Adrenal gland (tissue), 5 donors: ENCODE measurements at regions not wholly inside any gene's neighbourhood (a gene's known extent, or its start where the extent isn't known, plus 50 kb on each side); places are given as distances from the start of the nearest gene placed in this dataset.

Experiments
- CTCF ChIP-seq, 6 experiments: fragments of 450-650 bp in 4 of 6; fragments of 200-600 bp in 2 of 6; sonication (generic) in 1 of 6; IDR thresholded peaks; 1 replicate in 5 of 6; 2 replicates in 1 of 6; pipeline versions ENCODE4 v1.5.1 to v1.8.0; 2016 to 2021; ENCODE audit warnings: antibody characterized with exemption in 6 of 6, mild to moderate bottlenecking in 2 of 6, moderate library complexity in 1 of 6
- POLR2A ChIP-seq, 2 donors: fragments of 450-650 bp; IDR thresholded peaks; one replicate each; pipeline ENCODE4 v1.6.1; 2017; ENCODE audit warnings: antibody characterized with exemption in 2 of 2, mild to moderate bottlenecking in 2 of 2, moderate library complexity in 1 of 2
- donor health status: DM: no; HTN: no; CAD: no.

DNA sequence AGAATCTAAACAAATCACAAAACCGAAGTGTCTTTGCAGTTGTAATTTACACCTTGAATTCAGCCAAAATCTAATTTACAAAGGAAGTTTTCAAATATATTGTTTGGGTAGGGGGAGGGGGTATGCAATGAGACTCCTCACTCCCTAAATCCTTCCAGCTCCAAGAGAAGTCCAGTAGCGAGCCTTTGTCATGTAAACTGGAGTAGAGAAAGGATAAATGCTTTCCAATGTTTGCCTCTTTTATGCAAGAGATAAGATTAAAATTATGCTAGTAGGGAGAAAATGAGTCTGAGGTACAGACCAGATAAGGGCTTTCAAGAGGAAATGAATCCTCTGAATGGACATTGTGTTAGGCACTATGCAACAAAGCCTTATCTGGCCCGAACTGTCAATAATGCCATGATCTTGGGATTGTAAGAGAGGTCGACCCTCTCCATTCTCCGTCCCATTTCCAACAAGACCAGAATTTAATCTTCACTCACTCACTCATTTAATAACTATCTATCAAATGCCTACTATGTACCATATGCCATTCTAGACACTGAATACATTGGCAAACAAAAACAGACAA lies 199.2 kb downstream of the LACC1 start:
- TF ChIP-seq CTCF (IDR thresholded peaks at IDR 0.05) (no peak), POLR2A (IDR thresholded peaks at IDR 0.05) (no peak)
